Keratinocyte (primary cell): ENCODE measurements at regions not wholly inside any gene's neighbourhood (a gene's known extent, or its start where the extent isn't known, plus 50 kb on each side); places are given as distances from the start of the nearest gene placed in this dataset.
A peak's percentile ranks its signal among the peaks of the same experiment; 100 is the strongest.
"Not testable (repeated sequence)": the region's sequence is repeated elsewhere in the genome, so short reads cannot be mapped to it uniquely, and the experiment has no call there.

Source experiments
- DNase-seq: peaks from one replicate; pipeline ENCODE4 v3.0.0-alpha.2; 2011; ENCODE audit warnings: low read depth, missing footprints, low spot score
- FAIRE-seq: peaks from 2 replicates; lab custom pipeline; 2011; peaks lifted over from hg19 to GRCh38; lab: Jason Lieb, UNC
- H2AFZ ChIP-seq: 2 replicates; pipeline ENCODE4 v1.6.0; 2012; ENCODE audit warnings: low read length, control low read depth, inconsistent platforms; ENCODE audit not compliant: control insufficient read depth
- H3K27ac ChIP-seq: 2 replicates; pipeline ENCODE4 v1.5.1; 2011; ENCODE audit warnings: low read length; ENCODE audit not compliant: control insufficient read depth, insufficient read depth
- H3K27me3 ChIP-seq: 3 replicates; pipeline ENCODE4 v1.6.0; 2011; ENCODE audit warnings: low read length; ENCODE audit not compliant: control insufficient read depth, insufficient read depth; ENCODE audit errors: extremely low read depth
- H3K36me3 ChIP-seq, 2 experiments: 2 replicates in 1 of 2; 3 replicates in 1 of 2; pipeline ENCODE4 v1.5.1; 2011; ENCODE audit warnings: low read length in 2 of 2, mild to moderate bottlenecking in 1 of 2; ENCODE audit not compliant: control insufficient read depth in 2 of 2, insufficient read depth in 2 of 2; ENCODE audit errors: extremely low read depth in 1 of 2
- H3K4me1 ChIP-seq: 3 replicates; pipeline ENCODE4 v1.5.1; 2011; ENCODE audit warnings: low read length; ENCODE audit not compliant: control insufficient read depth, insufficient read depth; ENCODE audit errors: extremely low read depth
- H3K4me2 ChIP-seq: 3 replicates; pipeline ENCODE4 v1.6.0; 2011; ENCODE audit warnings: low read depth, low read length; ENCODE audit not compliant: control insufficient read depth, insufficient read depth; ENCODE audit errors: extremely low read depth
- H3K4me3 ChIP-seq, 3 experiments: fragments of 200-600 bp in 1 of 3; sonication (generic) in 1 of 3; 2 replicates in 2 of 3; 3 replicates in 1 of 3; pipeline ENCODE4 v1.5.1; 2011 to 2016; ENCODE audit warnings: low read length in 3 of 3, mild to moderate bottlenecking in 3 of 3, control low read depth in 2 of 3, inconsistent platforms in 1 of 3, low read depth in 1 of 3, mixed read lengths in 1 of 3, mixed run types in 1 of 3, moderate library complexity in 1 of 3; ENCODE audit not compliant: control insufficient read depth in 2 of 3, insufficient read depth in 2 of 3; ENCODE audit errors: extremely low read depth in 1 of 3
- H3K79me2 ChIP-seq: 2 replicates; pipeline ENCODE4 v1.6.0; 2012; ENCODE audit warnings: low read length; ENCODE audit not compliant: control insufficient read depth, insufficient read depth
- H3K9ac ChIP-seq: 3 replicates; pipeline ENCODE4 v1.6.0; 2011; ENCODE audit warnings: low read length; ENCODE audit not compliant: control insufficient read depth, insufficient read depth; ENCODE audit errors: extremely low read depth
- H3K9me1 ChIP-seq: 3 replicates; pipeline ENCODE4 v1.6.0; 2011; ENCODE audit warnings: low read length; ENCODE audit not compliant: control insufficient read depth, insufficient read depth; ENCODE audit errors: extremely low read depth
- H3K9me3 ChIP-seq: 2 replicates; pipeline ENCODE4 v1.5.1; 2012; ENCODE audit warnings: low read depth, low read length; ENCODE audit not compliant: control insufficient read depth
- H4K20me1 ChIP-seq: 3 replicates; pipeline ENCODE4 v1.6.0; 2011; ENCODE audit warnings: low read length; ENCODE audit not compliant: control insufficient read depth, insufficient read depth; ENCODE audit errors: extremely low read depth
- CTCF ChIP-seq, 3 experiments: IDR thresholded peaks in 1 of 3; conservative IDR thresholded peaks in 1 of 3; optimal IDR thresholded peaks in 1 of 3; 2 replicates in 2 of 3; 3 replicates in 1 of 3; pipeline versions ENCODE3 to v1.5.1; 2011; ENCODE audit warnings: low read length in 3 of 3, mild to moderate bottlenecking in 3 of 3, moderate library complexity in 2 of 3, control low read depth in 1 of 3, inconsistent platforms in 1 of 3; ENCODE audit not compliant: insufficient read depth in 2 of 3; ENCODE audit errors: extremely low read depth in 1 of 3
- EZH2 ChIP-seq: IDR thresholded peaks from one replicate; pipeline ENCODE4 v1.6.1; 2012; ENCODE audit warnings: inconsistent platforms, mild to moderate bottlenecking, low read length, moderate library complexity
- dilution Hi-C: fragments of 300-500 bp; cut with MboI; formaldehyde crosslinking; loops from one replicate; pipeline ENCODE4 v1.7.0; 2020; ENCODE audit warnings: low sequenced_read_pairs; ENCODE audit not compliant: extremely low pct_ligation_motif_present

- Histone ChIP-seq H3K27ac (no peak overlapping the region), H4K20me1 (no peaks in the 10 kb centered on the region), H3K9ac (no peak overlapping the region), H3K9me3 (peaks cover 2% of the 10 kb centered on the region), H3K79me2 (no peaks in the 10 kb centered on the region), H3K27me3 (no peaks in the 10 kb centered on the region), H3K4me2 (no peak overlapping the region), H2AFZ (no peak overlapping the region), H3K4me3 (no peak overlapping the region), H3K4me1 (peaks cover 26% of the 10 kb centered on the region), H3K36me3 (no peaks in the 10 kb centered on the region), H3K9me1 (no peaks in the 10 kb centered on the region)
- FAIRE-seq (no peak), DNase-seq (no peak)
- dilution Hi-C loops = no loop called here
- TF ChIP-seq CTCF (optimal IDR thresholded peaks at IDR 0.05 in 1 of 3, IDR thresholded peaks at IDR 0.05 in 1 of 3, conservative IDR thresholded peaks at IDR 0.05 in 1 of 3; ENCODE audit: extremely low read depth in 1 of 3, insufficient read depth in 2 of 3, low read length in 3 of 3) (no peak), EZH2 (no peak)
These were observed 98.3 kb upstream of the UGP2 start for GRCh38 chr2:63743170-63743981.

- Histone ChIP-seq H3K79me2 (no peaks in the 10 kb centered on the region), H3K27me3 (no peaks in the 10 kb centered on the region), H3K9ac (no peak overlapping the region), H3K36me3 (no peaks in the 10 kb centered on the region), H3K4me3 (no peak overlapping the region), H3K9me3 (peaks cover 2% of the 10 kb centered on the region), H3K4me1 (peaks cover 21% of the 10 kb centered on the region), H3K27ac (no peak overlapping the region), H3K9me1 (no peaks in the 10 kb centered on the region), H4K20me1 (no peaks in the 10 kb centered on the region), H2AFZ (peak overlapping the region; percentile 13), H3K4me2 (no peak overlapping the region)
- no peak for TF ChIP-seq EZH2
- no peak for TF ChIP-seq CTCF (optimal IDR thresholded peaks at IDR 0.05 in 1 of 3, IDR thresholded peaks at IDR 0.05 in 1 of 3, conservative IDR thresholded peaks at IDR 0.05 in 1 of 3; ENCODE audit: extremely low read depth in 1 of 3, insufficient read depth in 2 of 3, low read length in 3 of 3)
- FAIRE-seq = no peak
- dilution Hi-C loops = no loop called here
- DNase-seq = no peak
These were observed 97.4 kb upstream of the UGP2 start for GRCh38 chr2:63743982-63744966.

- H3K27me3 ChIP-seq, H3K79me2 ChIP-seq, H3K36me3 ChIP-seq, H3K9me1 ChIP-seq, FAIRE-seq, H3K9me3 ChIP-seq, H2AFZ ChIP-seq, DNase-seq, H3K27ac ChIP-seq, H3K4me2 ChIP-seq, H3K4me3 ChIP-seq, dilution Hi-C loops, H3K9ac ChIP-seq, H4K20me1 ChIP-seq: not testable (repeated sequence)
- peaks cover 11% of the 10 kb centered on the region for H3K4me1 ChIP-seq
These were observed 95.1 kb upstream of the UGP2 start for GRCh38 chr2:63746548-63746947.
